ENCODE measurements at regions not wholly inside any gene's neighbourhood (a gene's known extent, or its start where the extent isn't known, plus 50 kb on each side); places are given as distances from the start of the nearest gene placed in this dataset.

DNA sequence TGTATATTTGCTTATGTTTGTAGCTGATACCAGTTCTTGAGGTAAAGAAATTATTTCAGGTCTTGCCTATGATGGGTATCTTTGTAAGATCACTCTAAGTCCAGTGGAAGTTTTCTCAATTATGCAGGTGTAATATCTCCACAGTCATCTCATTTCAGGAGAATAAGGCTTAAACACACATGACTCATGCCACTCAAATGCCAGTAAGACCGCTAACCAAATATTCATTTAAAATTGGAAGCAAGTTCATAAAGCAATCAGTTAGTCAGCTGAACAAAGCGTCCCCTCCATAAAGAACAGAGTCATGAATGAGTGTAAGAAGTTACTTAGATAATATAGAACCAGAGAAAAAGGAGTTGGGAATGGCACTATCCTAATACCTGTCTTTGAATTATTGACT lies 248.7 kb downstream of the LURAP1L start:
- Histone ChIP-seq H3K9me3 (ENCODE audit: control insufficient read depth in 4 of 4, insufficient read depth in 3 of 4, low read length in 3 of 4) (peaks cover 0 to 2% (median 0%) of the 10 kb centered on the region in 4 donors), H3K27ac (ENCODE audit: low read depth in 1 of 2, low read length in 1 of 2) (no peak overlapping the region), H3K4me1 (ENCODE audit: control insufficient read depth in 5 of 5, insufficient read depth in 5 of 5, low read length in 5 of 5) (peaks cover 0 to 4% (median 0%) of the 10 kb centered on the region in 5 donors), H3K36me3 (ENCODE audit: control insufficient read depth in 4 of 4, insufficient read depth in 4 of 4, low read length in 4 of 4) (no peaks in the 10 kb centered on the region), H3K27me3 (ENCODE audit: control insufficient read depth in 3 of 3, insufficient read depth in 3 of 3, low read length in 2 of 3) (no peaks in the 10 kb centered on the region), H3K9ac (ENCODE audit: insufficient read depth in 1 of 2, low read length in 2 of 2) (no peak overlapping the region), H3K4me3 (no peak overlapping the region)
- 73 to 82% methylated on average over 2 of the region's 2 CpGs for WGBS, 2 donors
- DNase-seq (no peak), ATAC-seq (ENCODE audit: insufficient read depth, low FRiP score) (peak; percentile 32)
- TF ChIP-seq, protein P1, sequence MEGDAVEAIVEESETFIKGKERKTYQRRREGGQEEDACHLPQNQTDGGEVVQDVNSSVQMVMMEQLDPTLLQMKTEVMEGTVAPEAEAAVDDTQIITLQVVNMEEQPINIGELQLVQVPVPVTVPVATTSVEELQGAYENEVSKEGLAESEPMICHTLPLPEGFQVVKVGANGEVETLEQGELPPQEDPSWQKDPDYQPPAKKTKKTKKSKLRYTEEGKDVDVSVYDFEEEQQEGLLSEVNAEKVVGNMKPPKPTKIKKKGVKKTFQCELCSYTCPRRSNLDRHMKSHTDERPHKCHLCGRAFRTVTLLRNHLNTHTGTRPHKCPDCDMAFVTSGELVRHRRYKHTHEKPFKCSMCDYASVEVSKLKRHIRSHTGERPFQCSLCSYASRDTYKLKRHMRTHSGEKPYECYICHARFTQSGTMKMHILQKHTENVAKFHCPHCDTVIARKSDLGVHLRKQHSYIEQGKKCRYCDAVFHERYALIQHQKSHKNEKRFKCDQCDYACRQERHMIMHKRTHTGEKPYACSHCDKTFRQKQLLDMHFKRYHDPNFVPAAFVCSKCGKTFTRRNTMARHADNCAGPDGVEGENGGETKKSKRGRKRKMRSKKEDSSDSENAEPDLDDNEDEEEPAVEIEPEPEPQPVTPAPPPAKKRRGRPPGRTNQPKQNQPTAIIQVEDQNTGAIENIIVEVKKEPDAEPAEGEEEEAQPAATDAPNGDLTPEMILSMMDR (IDR thresholded peaks at IDR 0.05; ENCODE audit: control extremely low read depth, extremely low read depth), result no peak

DNA sequence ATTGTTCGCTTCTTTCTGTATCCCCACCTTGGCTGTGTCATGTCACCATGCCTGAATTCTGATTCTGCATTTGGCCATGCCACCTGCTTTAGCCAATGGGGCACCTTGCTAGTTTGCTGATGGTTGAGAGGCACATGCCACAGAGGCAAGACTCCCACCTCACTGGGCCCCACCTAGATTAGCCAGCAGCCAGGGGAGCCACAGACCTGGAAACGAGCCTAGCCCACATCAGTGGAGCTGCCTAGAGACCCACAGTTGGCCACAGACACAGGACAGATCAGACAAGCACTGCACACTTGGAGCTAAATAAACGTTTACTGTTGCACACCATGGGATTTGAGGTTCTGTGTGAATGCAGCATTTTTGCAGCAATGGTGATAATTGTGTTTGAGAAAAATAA lies 252.1 kb downstream of the LURAP1L start:
- no peaks in the 10 kb centered on the region for H3K27me3 ChIP-seq (ENCODE audit: control insufficient read depth in 3 of 3, insufficient read depth in 3 of 3, low read length in 2 of 3)
- peaks cover 0 to 2% (median 0%) of the 10 kb centered on the region in 4 donors for H3K9me3 ChIP-seq (ENCODE audit: control insufficient read depth in 4 of 4, insufficient read depth in 3 of 4, low read length in 3 of 4)
- DNase-seq (no peak), ATAC-seq (ENCODE audit: insufficient read depth, low FRiP score) (no peak)
- H3K27ac ChIP-seq (ENCODE audit: low read depth in 1 of 2, low read length in 1 of 2), result no peak overlapping the region
- H3K4me3 ChIP-seq, result no peak overlapping the region
- TF ChIP-seq, protein P1 (IDR thresholded peaks at IDR 0.05; ENCODE audit: control extremely low read depth, extremely low read depth), result no peak
- H3K4me1 ChIP-seq (ENCODE audit: control insufficient read depth in 5 of 5, insufficient read depth in 5 of 5, low read length in 5 of 5), result no peaks in the 10 kb centered on the region
- no peak overlapping the region for H3K9ac ChIP-seq (ENCODE audit: insufficient read depth in 1 of 2, low read length in 2 of 2)
- WGBS, 2 donors, result 61 to 73% methylated on average over 3 of the region's 3 CpGs
- H3K36me3 ChIP-seq (ENCODE audit: control insufficient read depth in 4 of 4, insufficient read depth in 4 of 4, low read length in 4 of 4), result no peaks in the 10 kb centered on the region

DNA sequence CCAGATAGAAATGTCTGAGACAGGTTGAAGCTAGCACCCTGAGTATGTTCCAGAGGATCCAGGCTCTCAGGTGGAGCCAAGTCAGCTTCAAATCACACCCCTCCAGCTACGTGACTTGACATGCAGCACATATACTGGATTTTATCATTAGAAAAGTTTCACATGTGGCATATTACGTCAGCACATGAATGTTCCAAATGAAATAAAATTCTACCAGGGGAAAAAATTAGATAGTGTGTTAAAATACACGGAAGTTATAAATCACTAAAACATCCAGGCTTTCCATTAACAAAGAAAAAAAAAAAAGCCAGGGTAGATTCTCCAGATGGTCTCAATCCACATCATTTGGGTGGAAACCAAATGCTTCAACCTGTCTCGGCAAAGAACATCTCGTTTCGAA lies 251.6 kb downstream of the MPDZ start:
- ATAC-seq (ENCODE audit: insufficient read depth, low FRiP score) (no peak), DNase-seq (no peak)
- Histone ChIP-seq H3K27ac (ENCODE audit: low read depth in 1 of 2, low read length in 1 of 2) (no peak overlapping the region), H3K27me3 (ENCODE audit: control insufficient read depth in 3 of 3, insufficient read depth in 3 of 3, low read length in 2 of 3) (no peaks in the 10 kb centered on the region), H3K4me1 (ENCODE audit: control insufficient read depth in 5 of 5, insufficient read depth in 5 of 5, low read length in 5 of 5) (peaks cover 0 to 5% (median 0%) of the 10 kb centered on the region in 5 donors), H3K9ac (ENCODE audit: insufficient read depth in 1 of 2, low read length in 2 of 2) (no peak overlapping the region), H3K36me3 (ENCODE audit: control insufficient read depth in 4 of 4, insufficient read depth in 4 of 4, low read length in 4 of 4) (no peaks in the 10 kb centered on the region), H3K9me3 (ENCODE audit: control insufficient read depth in 4 of 4, insufficient read depth in 3 of 4, low read length in 3 of 4) (peaks cover 0 to 2% (median 0%) of the 10 kb centered on the region in 4 donors), H3K4me3 (no peak overlapping the region)
- WGBS, 2 donors, result 83 to 88% methylated on average over 6 of the region's 6 CpGs
- TF ChIP-seq, protein P1 (IDR thresholded peaks at IDR 0.05; ENCODE audit: control extremely low read depth, extremely low read depth), result no peak

DNA sequence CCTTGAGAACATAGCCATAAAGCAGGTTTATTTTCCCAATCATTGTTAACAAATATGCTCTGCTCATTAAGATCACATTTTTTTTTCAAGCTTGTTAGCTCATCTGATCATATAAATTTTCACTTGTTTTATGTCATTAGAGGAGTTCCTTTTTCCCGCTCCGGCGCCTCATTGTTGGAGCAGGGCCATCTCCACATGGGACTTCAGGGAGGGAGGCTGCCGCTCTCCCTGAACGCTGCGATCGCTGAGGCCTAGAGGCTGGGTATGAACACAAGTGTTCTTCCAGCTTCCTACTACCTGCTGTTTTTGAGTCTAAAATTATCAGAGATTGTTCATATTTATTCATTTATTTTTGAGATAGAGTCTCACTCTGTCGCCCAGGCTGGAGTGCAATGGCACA lies 246.9 kb downstream of the MPDZ start:
- WGBS, 2 donors, result 95 to 96% methylated on average over 8 of the region's 8 CpGs
- no peak for ATAC-seq (ENCODE audit: insufficient read depth, low FRiP score)

More for the DNA sequence above, 246.9 kb downstream of the MPDZ start:
- Histone ChIP-seq H3K4me1 (ENCODE audit: control insufficient read depth in 5 of 5, insufficient read depth in 5 of 5, low read length in 5 of 5) (peaks cover 0 to 15% (median 3%) of the 10 kb centered on the region in 5 donors), H3K4me3 (no peak overlapping the region), H3K9me3 (ENCODE audit: control insufficient read depth in 4 of 4, insufficient read depth in 3 of 4, low read length in 3 of 4) (no peaks in the 10 kb centered on the region), H3K9ac (ENCODE audit: insufficient read depth in 1 of 2, low read length in 2 of 2) (no peak overlapping the region), H3K27me3 (ENCODE audit: control insufficient read depth in 3 of 3, insufficient read depth in 3 of 3, low read length in 2 of 3) (no peaks in the 10 kb centered on the region), H3K36me3 (ENCODE audit: control insufficient read depth in 4 of 4, insufficient read depth in 4 of 4, low read length in 4 of 4) (no peaks in the 10 kb centered on the region), H3K27ac (ENCODE audit: low read depth in 1 of 2, low read length in 1 of 2) (no peak overlapping the region)
- DNase-seq, result peak in 2 of 3 donors; percentile 42 to 55
- TF ChIP-seq, protein P1 (IDR thresholded peaks at IDR 0.05; ENCODE audit: control extremely low read depth, extremely low read depth), result no peak

Data from lung (tissue), 11 donors.